DND-41 (cell line): ENCODE measurements at regions not wholly inside any gene's neighbourhood (a gene's known extent, or its start where the extent isn't known, plus 50 kb on each side); places are given as distances from the start of the nearest gene placed in this dataset.

Source experiments
- ATAC-seq: fragments of 200-7000 bp; cut with Tn5 transposase; 3 replicates; pipeline ENCODE4 v1.9.1; 2021; ENCODE audit warnings: low read depth; ENCODE audit not compliant: insufficient read depth
- DNase-seq: peaks from one replicate; pipeline ENCODE4 v3.0.0-alpha.2; 2020
- H2AFZ ChIP-seq: 2 replicates; pipeline ENCODE4 v1.6.0; 2012; ENCODE audit warnings: low read depth, low read length
- H3K27ac ChIP-seq: 2 replicates; pipeline ENCODE4 v1.5.1; 2012; ENCODE audit warnings: low read length, inconsistent platforms
- H3K27me3 ChIP-seq: fragments of 200-600 bp; sonication (generic); 2 replicates; pipeline ENCODE4 v1.6.0; 2012; ENCODE audit warnings: low read length, mild to moderate bottlenecking, inconsistent platforms; ENCODE audit not compliant: insufficient read depth, poor library complexity
- H3K36me3 ChIP-seq: 2 replicates; pipeline ENCODE4 v1.5.1; 2012; ENCODE audit warnings: low read length, inconsistent platforms; ENCODE audit not compliant: insufficient read depth
- H3K4me1 ChIP-seq: 2 replicates; pipeline ENCODE4 v1.5.1; 2012; ENCODE audit warnings: mild to moderate bottlenecking, low read length; ENCODE audit not compliant: insufficient read depth
- H3K4me2 ChIP-seq: 2 replicates; pipeline ENCODE4 v1.6.0; 2012; ENCODE audit warnings: mild to moderate bottlenecking, moderate library complexity, low read length, inconsistent platforms; ENCODE audit not compliant: insufficient read depth
- H3K4me3 ChIP-seq, 2 experiments: fragments of 200-600 bp in 1 of 2; shearing (Covaris generic) in 1 of 2; 2 replicates each; pipeline ENCODE4 v1.5.1; 2012 to 2016; ENCODE audit warnings: inconsistent platforms in 2 of 2, low read length in 2 of 2, mild to moderate bottlenecking in 2 of 2, low read depth in 1 of 2, moderate library complexity in 1 of 2
- H3K79me2 ChIP-seq: 2 replicates; pipeline ENCODE4 v1.6.0; 2012; ENCODE audit warnings: low read length, inconsistent platforms; ENCODE audit not compliant: insufficient read depth
- H3K9ac ChIP-seq: 2 replicates; pipeline ENCODE4 v1.6.0; 2012; ENCODE audit warnings: low read depth, mild to moderate bottlenecking, inconsistent platforms, low read length, moderate library complexity
- H3K9me3 ChIP-seq: 2 replicates; pipeline ENCODE4 v1.5.1; 2012; ENCODE audit warnings: low read length, moderate library complexity, mild to moderate bottlenecking, inconsistent platforms; ENCODE audit not compliant: insufficient read depth, severe bottlenecking
- H4K20me1 ChIP-seq: 2 replicates; pipeline ENCODE4 v1.6.0; 2012; ENCODE audit warnings: low read length; ENCODE audit not compliant: insufficient read depth
- CTCF ChIP-seq: IDR thresholded peaks from 2 replicates; pipeline ENCODE4 v1.5.1; 2012; ENCODE audit warnings: borderline replicate concordance, low read length, moderate library complexity, mild to moderate bottlenecking; ENCODE audit not compliant: poor library complexity, severe bottlenecking; ENCODE audit errors: extremely low read depth
- EZH2 ChIP-seq: IDR thresholded peaks from 3 replicates; pipeline ENCODE4 v1.6.1; 2012; ENCODE audit warnings: borderline replicate concordance, low read depth, mild to moderate bottlenecking, moderate library complexity, low read length, inconsistent platforms; ENCODE audit not compliant: severe bottlenecking

GRCh38 chr11:12585861-12586260, 88.4 kb upstream of the TEAD1 start:
- Histone ChIP-seq H3K4me1 (no peaks in the 10 kb centered on the region), H3K9me3 (no peaks in the 10 kb centered on the region), H3K4me2 (no peak overlapping the region), H3K27ac (no peak overlapping the region), H3K27me3 (peaks cover 6% of the 10 kb centered on the region), H3K4me3 (no peak overlapping the region), H3K36me3 (no peaks in the 10 kb centered on the region), H3K9ac (no peak overlapping the region), H4K20me1 (no peaks in the 10 kb centered on the region), H2AFZ (no peak overlapping the region), H3K79me2 (no peaks in the 10 kb centered on the region)
- TF ChIP-seq EZH2 (no peak), CTCF (no peak)
- DNase-seq (no peak), ATAC-seq (no peak)

- Histone ChIP-seq H3K4me1 (no peaks in the 10 kb centered on the region), H3K9ac (no peak overlapping the region), H3K9me3 (no peaks in the 10 kb centered on the region), H4K20me1 (no peaks in the 10 kb centered on the region), H3K27me3 (peaks cover 15% of the 10 kb centered on the region), H2AFZ (no peak overlapping the region), H3K4me3 (no peak overlapping the region), H3K4me2 (no peak overlapping the region), H3K36me3 (no peaks in the 10 kb centered on the region), H3K27ac (no peak overlapping the region), H3K79me2 (no peaks in the 10 kb centered on the region)
- peak; percentile 63; the same call in 2 of the 3 replicates for ATAC-seq
- TF ChIP-seq EZH2 (no peak), CTCF (no peak)
- no peak for DNase-seq
These were observed 86.8 kb upstream of the TEAD1 start for GRCh38 chr11:12587333-12587991.

- H3K27ac ChIP-seq = no peak overlapping the region
- H3K4me3 ChIP-seq = no peak overlapping the region
- no peak overlapping the region for H2AFZ ChIP-seq
- no peak overlapping the region for H3K4me2 ChIP-seq
- DNase-seq (no peak), ATAC-seq (no peak)
- no peaks in the 10 kb centered on the region for H3K4me1 ChIP-seq
- H4K20me1 ChIP-seq = no peaks in the 10 kb centered on the region
- TF ChIP-seq CTCF (no peak), EZH2 (no peak)
- H3K9ac ChIP-seq = no peak overlapping the region
- no peaks in the 10 kb centered on the region for H3K36me3 ChIP-seq
- H3K9me3 ChIP-seq = no peaks in the 10 kb centered on the region
- no peaks in the 10 kb centered on the region for H3K79me2 ChIP-seq
- H3K27me3 ChIP-seq = peaks cover 19% of the 10 kb centered on the region
These were observed 82.5 kb upstream of the TEAD1 start for GRCh38 chr11:12591706-12592105.
